K562 (cell line): ENCODE measurements at regions not wholly inside any gene's neighbourhood (a gene's known extent, or its start where the extent isn't known, plus 50 kb on each side); places are given as distances from the start of the nearest gene placed in this dataset.
"Not testable (repeated sequence)": the region's sequence is repeated elsewhere in the genome, so short reads cannot be mapped to it uniquely, and the experiment has no call there.

Source experiments
- ATAC-seq: fragments of 200-7000 bp; cut with Tn5 transposase; 3 replicates; pipeline ENCODE4 v1.9.1; 2020; ENCODE audit warnings: moderate library complexity
- BruUV-seq: library from RNA; stranded (reverse); fragments of 400-500 nt; replicated peaks from 2 replicates; lab custom pipeline; 2021; lab: Mats Ljungman, UMichigan
- CTCF ChIA-PET: fragments of 300-600 bp; formaldehyde crosslinking; extraction: SDS; loops from one replicate; lab custom pipeline; 2021; ENCODE audit warnings: low intra/inter-chr PET ratio; lab: Yijun Ruan, JAX
- POLR2A ChIA-PET: fragments of 300-600, 350-650 bp; sonication (Branson Sonifier 250); formaldehyde crosslinking; extraction: SDS; loops from one replicate; lab custom pipeline; 2021; ENCODE audit warnings: antibody characterized with exemption, inconsistent platforms; lab: Yijun Ruan, JAX
- DNase-seq, 4 experiments: peaks; one replicate each; pipeline versions ENCODE4 v3.0.0 to v3.0.0-alpha.2; 2011 to 2018; ENCODE audit warnings: low spot score in 3 of 4, mixed read lengths in 3 of 4; ENCODE audit errors: extremely low read depth in 1 of 4
- FAIRE-seq: peaks from 2 replicates; lab custom pipeline; 2011; peaks lifted over from hg19 to GRCh38; lab: Jason Lieb, UNC
- H2AFZ ChIP-seq: 2 replicates; pipeline ENCODE4 v1.6.0; 2011; ENCODE audit warnings: low read depth, low read length, control low read depth, inconsistent platforms
- H3K27ac ChIP-seq: fragments of 200-600 bp; 3 replicates; pipeline ENCODE4 v1.8.0; 2011; ENCODE audit warnings: low read depth, mild to moderate bottlenecking, control low read depth, inconsistent platforms, low read length, moderate library complexity, mixed read lengths; ENCODE audit errors: extremely low read depth
- H3K27me3 ChIP-seq, 2 experiments: fragments of 300-600 bp in 1 of 2; 2 replicates in 1 of 2; 3 replicates in 1 of 2; pipeline versions ENCODE4 v1.6.0 to v1.8.0; 2011; ENCODE audit warnings: inconsistent platforms in 2 of 2, low read length in 2 of 2, mild to moderate bottlenecking in 1 of 2, mixed read lengths in 1 of 2, moderate library complexity in 1 of 2; ENCODE audit not compliant: control insufficient read depth in 2 of 2, insufficient read depth in 2 of 2
- H3K36me3 ChIP-seq: fragments of 300-600 bp; 3 replicates; pipeline ENCODE4 v1.8.0; 2011; ENCODE audit warnings: mild to moderate bottlenecking, low read length, inconsistent platforms; ENCODE audit not compliant: control insufficient read depth, insufficient read depth
- H3K4me1 ChIP-seq, 2 experiments: fragments of 200-600 bp in 1 of 2; replicated peaks in 1 of 2; 2 replicates in 1 of 2; 3 replicates in 1 of 2; pipeline versions ENCODE4 v1.5.1 to v1.8.0; 2011; ENCODE audit warnings: inconsistent platforms in 2 of 2, low read length in 2 of 2, mild to moderate bottlenecking in 1 of 2, mixed read lengths in 1 of 2, moderate library complexity in 1 of 2; ENCODE audit not compliant: control insufficient read depth in 2 of 2, insufficient read depth in 2 of 2
- H3K4me2 ChIP-seq: 2 replicates; pipeline ENCODE4 v1.6.1; 2011; ENCODE audit warnings: low read length, control low read depth, inconsistent platforms, mixed read lengths; ENCODE audit not compliant: insufficient read depth
- H3K4me3 ChIP-seq: fragments of 200-600 bp; sonication (generic), shearing (Covaris generic); 2 replicates; pipeline ENCODE4 v1.5.1; 2016; ENCODE audit warnings: control low read depth, inconsistent platforms
- H3K79me2 ChIP-seq: fragments of 200-600 bp; 3 replicates; pipeline ENCODE4 v1.8.0; 2011; ENCODE audit warnings: low read length, inconsistent platforms; ENCODE audit not compliant: control insufficient read depth, insufficient read depth
- H3K9ac ChIP-seq, 2 experiments: 2 replicates each; pipeline versions ENCODE4 v1.6.0 to v1.6.1; 2011; ENCODE audit warnings: low read depth in 2 of 2, low read length in 2 of 2, control low read depth in 1 of 2, inconsistent platforms in 1 of 2, mild to moderate bottlenecking in 1 of 2, mixed read lengths in 1 of 2; ENCODE audit not compliant: insufficient read depth in 1 of 2
- H3K9me1 ChIP-seq: one replicate; pipeline ENCODE4 v1.6.0; 2011; ENCODE audit warnings: inconsistent platforms, mild to moderate bottlenecking, low read length, moderate library complexity; ENCODE audit not compliant: control insufficient read depth, insufficient read depth
- H3K9me3 ChIP-seq: replicated peaks from 2 replicates; pipeline ENCODE4 v1.5.1; 2011; ENCODE audit warnings: low read depth, low read length, inconsistent platforms; ENCODE audit not compliant: control insufficient read depth, insufficient read depth
- H4K20me1 ChIP-seq: replicated peaks from 2 replicates; pipeline ENCODE4 v1.6.1; 2011; ENCODE audit warnings: low read length, inconsistent platforms, mixed read lengths; ENCODE audit not compliant: control insufficient read depth, insufficient read depth
- WGBS: fragments of 100-300 bp; shearing (Covaris generic); methylation state at CpG from one replicate; pipeline ENCODE4 v1.1.6; 2016; ENCODE audit warnings: low coverage, mixed read lengths; ENCODE audit not compliant: insufficient coverage; ENCODE audit errors: missing lambda C conversion rate; 5-methylcytosine and 5-hydroxymethylcytosine counted together
- in situ Hi-C: fragments of 300-500 bp; cut with MboI; formaldehyde crosslinking; loops from 4 replicates; pipeline ENCODE4 v1.15.0; 2018; ENCODE audit warnings: inconsistent platforms, mixed read lengths
- intact Hi-C: fragments of 100-400 bp; cut with micrococcal nuclease; formaldehyde crosslinking; loops from 2 replicates; pipeline ENCODE4 v1.14.2; 2022

- DNase-seq, BruUV-seq, intact Hi-C loops, H3K27ac ChIP-seq, H3K9me1 ChIP-seq, H4K20me1 ChIP-seq, H3K4me3 ChIP-seq, FAIRE-seq, in situ Hi-C loops, POLR2A ChIA-PET, H3K36me3 ChIP-seq, H3K4me2 ChIP-seq, H3K9me3 ChIP-seq, ATAC-seq, H3K4me1 ChIP-seq, H2AFZ ChIP-seq, H3K27me3 ChIP-seq, CTCF ChIA-PET, H3K9ac ChIP-seq, H3K79me2 ChIP-seq: not testable (repeated sequence)
- WGBS = 10% methylated on average over 2 of the region's 2 CpGs
Observed at GRCh38 chr2:87293931-87294594, 272.4 kb upstream of the PLGLB1 start.

- H3K4me1 ChIP-seq, DNase-seq, H3K27me3 ChIP-seq, intact Hi-C loops, in situ Hi-C loops, H3K9me1 ChIP-seq, H3K79me2 ChIP-seq, H3K27ac ChIP-seq, H3K9me3 ChIP-seq, CTCF ChIA-PET, H3K9ac ChIP-seq, H2AFZ ChIP-seq, H3K4me3 ChIP-seq, ATAC-seq, POLR2A ChIA-PET, FAIRE-seq, H3K4me2 ChIP-seq, H3K36me3 ChIP-seq, BruUV-seq, H4K20me1 ChIP-seq: not testable (repeated sequence)
- WGBS = 0% methylated on average over 3 of the region's 6 CpGs
Observed at GRCh38 chr2:87295135-87295534, 273.5 kb upstream of the PLGLB1 start.

- not testable (repeated sequence) for H4K20me1 ChIP-seq
Observed at GRCh38 chr2:87301349-87301748, 279.7 kb upstream of the PLGLB1 start.

GRCh38 chr2:87301871-87302270, 280.2 kb upstream of the PLGLB1 start:
- H3K79me2 ChIP-seq, H2AFZ ChIP-seq, intact Hi-C loops, H3K9me1 ChIP-seq, ATAC-seq, DNase-seq, H3K4me3 ChIP-seq, H3K4me1 ChIP-seq, POLR2A ChIA-PET, H3K36me3 ChIP-seq, H4K20me1 ChIP-seq, H3K27me3 ChIP-seq, H3K9me3 ChIP-seq, CTCF ChIA-PET, BruUV-seq, H3K9ac ChIP-seq, H3K27ac ChIP-seq, H3K4me2 ChIP-seq, in situ Hi-C loops: not testable (repeated sequence)
- WGBS = 0% methylated on average over 1 of the region's 2 CpGs
- FAIRE-seq = peak; percentile 60

More at GRCh38 chr2:87301349-87301748, 279.7 kb upstream of the PLGLB1 start:
- H3K27ac ChIP-seq, H3K4me3 ChIP-seq, POLR2A ChIA-PET, BruUV-seq, H3K9me3 ChIP-seq, H3K4me1 ChIP-seq, H3K9ac ChIP-seq, H3K9me1 ChIP-seq, FAIRE-seq, DNase-seq, in situ Hi-C loops, H3K27me3 ChIP-seq, intact Hi-C loops, CTCF ChIA-PET, H3K4me2 ChIP-seq, H3K79me2 ChIP-seq, ATAC-seq, H2AFZ ChIP-seq, H3K36me3 ChIP-seq: not testable (repeated sequence)
- 5% methylated on average over 5 of the region's 6 CpGs for WGBS
